ENCODE measurements at regions not wholly inside any gene's neighbourhood (a gene's known extent, or its start where the extent isn't known, plus 50 kb on each side); places are given as distances from the start of the nearest gene placed in this dataset.
"Not testable (repeated sequence)": the region's sequence is repeated elsewhere in the genome, so short reads cannot be mapped to it uniquely, and the experiment has no call there.

GRCh38 chr1:121008512-121009215 is 119.1 kb downstream of the PPIAL4A start:
- not testable (repeated sequence) for TF ChIP-seq POLR2A (IDR thresholded peaks at IDR 0.05; ENCODE audit: low read length); GATA1 (IDR thresholded peaks at IDR 0.05; ENCODE audit: low read depth, low read length)
